Activated naive CD8-positive, alpha-beta T cell treated with anti-CD3 and anti-CD28 coated beads for 36 hours (primary cell): ENCODE measurements at regions not wholly inside any gene's neighbourhood (a gene's known extent, or its start where the extent isn't known, plus 50 kb on each side); places are given as distances from the start of the nearest gene placed in this dataset.

Experiments
- DNase-seq: peaks from one replicate; pipeline ENCODE4 v3.0.0; 2021
- H3K27ac Mint-ChIP-seq: one replicate; pipeline ENCODE4 v1.8.0; 2022; ENCODE audit warnings: mild to moderate bottlenecking, moderate library complexity, mixed read lengths
- H3K27me3 Mint-ChIP-seq: one replicate; pipeline ENCODE4 v1.8.0; 2022; ENCODE audit warnings: mild to moderate bottlenecking, mixed read lengths
- H3K36me3 Mint-ChIP-seq: one replicate; pipeline ENCODE4 v1.8.0; 2021; ENCODE audit warnings: mild to moderate bottlenecking, mixed read lengths
- H3K4me1 Mint-ChIP-seq: one replicate; pipeline ENCODE4 v1.8.0; 2021; ENCODE audit warnings: mixed read lengths
- H3K4me3 Mint-ChIP-seq: one replicate; pipeline ENCODE4 v1.8.0; 2022; ENCODE audit warnings: mild to moderate bottlenecking, moderate library complexity, mixed read lengths
- H3K9me3 Mint-ChIP-seq: one replicate; pipeline ENCODE4 v1.8.0; 2022; ENCODE audit warnings: mixed read lengths

- no peak overlapping the region for H3K4me3 Mint-ChIP-seq
- H3K4me1 Mint-ChIP-seq: peaks cover 40% of the 10 kb centered on the region
- no peaks in the 10 kb centered on the region for H3K27me3 Mint-ChIP-seq
- no peak overlapping the region for H3K27ac Mint-ChIP-seq
- H3K9me3 Mint-ChIP-seq: peaks cover 5% of the 10 kb centered on the region
- no peak for DNase-seq
- peaks cover 17% of the 10 kb centered on the region for H3K36me3 Mint-ChIP-seq
Observed at GRCh38 chr2:181189951-181190350, 209.5 kb downstream of the UBE2E3 start.

- no peak for DNase-seq
- H3K36me3 Mint-ChIP-seq: peaks cover 12% of the 10 kb centered on the region
- H3K27ac Mint-ChIP-seq: no peak overlapping the region
- peaks cover 5% of the 10 kb centered on the region for H3K9me3 Mint-ChIP-seq
- no peaks in the 10 kb centered on the region for H3K27me3 Mint-ChIP-seq
- peaks cover 35% of the 10 kb centered on the region for H3K4me1 Mint-ChIP-seq
- H3K4me3 Mint-ChIP-seq: no peak overlapping the region
Observed at GRCh38 chr2:181190711-181191110, 210.3 kb downstream of the UBE2E3 start.

DNA sequence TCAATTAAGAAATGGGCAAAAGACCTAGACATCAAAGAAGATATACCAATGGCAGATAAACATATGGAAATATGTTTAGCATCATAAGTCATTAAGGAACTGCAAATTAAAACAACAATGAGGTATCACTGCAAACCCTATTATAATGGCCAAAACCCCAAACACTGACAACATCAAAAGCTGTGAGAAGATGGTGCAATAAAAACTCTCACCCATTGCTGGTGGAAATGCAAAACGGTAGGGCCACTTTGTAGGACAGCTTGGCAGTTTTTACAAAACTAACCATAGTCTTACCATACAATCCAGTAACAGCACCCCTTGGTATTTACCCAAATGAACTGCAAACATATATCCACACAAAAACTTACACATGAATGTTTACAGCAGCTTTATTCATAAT, 213.1 kb downstream of the UBE2E3 start:
- peaks cover 52% of the 10 kb centered on the region for H3K4me1 Mint-ChIP-seq
- peaks cover 12% of the 10 kb centered on the region for H3K9me3 Mint-ChIP-seq
- no peak overlapping the region for H3K27ac Mint-ChIP-seq

DNA sequence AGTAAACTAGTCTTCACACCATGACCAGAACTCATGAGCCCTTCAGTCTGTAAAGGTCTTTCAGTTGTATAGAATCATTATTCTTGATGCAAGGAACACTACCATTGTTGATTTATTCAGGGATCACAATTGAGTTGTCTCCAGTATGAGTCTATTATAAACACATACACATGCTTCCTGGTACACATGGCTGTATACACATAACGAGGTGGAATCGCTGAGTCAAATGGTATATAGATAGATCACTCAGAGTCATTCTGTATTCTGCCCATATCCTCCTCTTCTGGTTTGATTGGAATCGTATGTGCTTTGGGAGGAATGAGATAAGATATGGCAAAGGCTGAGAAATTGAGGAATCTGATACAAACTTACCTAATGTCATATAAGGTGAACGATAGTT, 216.0 kb downstream of the UBE2E3 start:
- Mint-ChIP-seq H3K27me3 (no peaks in the 10 kb centered on the region), H3K4me1 (peaks cover 44% of the 10 kb centered on the region), H3K9me3 (peaks cover 16% of the 10 kb centered on the region), H3K27ac (peak overlapping the region; percentile 7), H3K36me3 (peaks cover 34% of the 10 kb centered on the region), H3K4me3 (no peak overlapping the region)
- DNase-seq: no peak

More for the DNA sequence above, 213.1 kb downstream of the UBE2E3 start:
- no peaks in the 10 kb centered on the region for H3K27me3 Mint-ChIP-seq
- no peak for DNase-seq
- H3K4me3 Mint-ChIP-seq: no peak overlapping the region
- peaks cover 19% of the 10 kb centered on the region for H3K36me3 Mint-ChIP-seq

DNA sequence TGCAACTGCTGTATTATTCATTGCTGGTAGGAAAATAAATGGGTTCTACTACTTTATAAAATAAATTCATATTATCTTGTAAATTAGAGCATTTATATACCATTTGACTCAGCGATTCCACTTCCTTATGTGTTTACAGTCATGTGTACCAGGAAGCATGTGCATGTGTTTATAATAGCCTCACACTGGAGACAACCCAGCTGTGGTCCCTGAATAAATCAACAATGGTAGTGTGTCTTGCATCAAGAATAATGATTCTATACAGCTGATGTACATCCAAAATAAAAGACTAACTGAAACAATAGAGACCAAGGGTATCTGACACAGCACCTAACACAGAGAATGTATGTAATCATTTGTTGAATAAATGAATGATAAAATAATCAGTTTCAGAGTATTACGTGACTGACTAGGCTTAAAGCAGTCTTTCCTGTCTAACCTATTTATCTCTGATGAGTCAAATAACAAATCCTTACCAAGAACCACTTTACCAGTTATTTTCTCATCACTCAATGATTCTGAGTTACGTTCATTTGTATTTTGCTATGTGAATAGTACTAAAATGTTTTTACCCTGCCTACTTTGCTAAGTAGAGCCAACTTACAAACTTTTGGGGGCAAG, 216.8 kb downstream of the UBE2E3 start:
- H3K4me3 Mint-ChIP-seq: peak overlapping the region; percentile 16

DNA sequence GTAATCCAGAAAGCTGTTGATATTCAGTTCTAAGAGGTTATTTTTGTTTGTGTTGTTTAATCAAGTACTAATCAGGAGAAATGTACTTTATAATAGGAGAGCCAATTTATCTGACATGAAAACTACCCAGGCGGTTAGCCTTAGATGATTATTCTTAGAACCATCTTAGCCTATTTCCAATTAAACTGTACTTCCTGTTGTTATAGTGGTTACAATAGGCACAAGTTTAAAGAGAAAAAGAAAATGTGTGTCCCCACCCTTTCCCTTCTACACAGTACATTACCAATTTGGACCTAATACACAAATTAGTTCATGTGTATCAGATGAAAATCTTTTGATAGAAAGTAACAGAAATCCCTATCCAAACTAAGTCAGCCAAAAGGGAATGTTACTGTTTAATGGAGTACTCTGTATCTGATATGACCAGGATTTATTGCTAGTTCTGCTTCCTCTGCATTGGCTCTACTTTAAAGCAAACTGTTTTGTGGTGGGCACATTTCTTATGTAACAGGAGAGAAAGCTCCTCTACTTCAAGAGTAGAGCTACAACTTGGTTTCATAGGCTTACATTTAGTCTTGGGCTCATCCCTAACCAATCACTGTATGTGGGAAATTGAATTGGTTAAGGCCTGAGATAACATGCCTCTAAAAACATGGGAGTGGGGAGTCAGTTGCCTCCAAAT, 217.9 kb downstream of the UBE2E3 start:
- Mint-ChIP-seq H3K27me3 (no peaks in the 10 kb centered on the region), H3K36me3 (peaks cover 43% of the 10 kb centered on the region), H3K9me3 (peaks cover 14% of the 10 kb centered on the region), H3K4me1 (peaks cover 42% of the 10 kb centered on the region), H3K4me3 (no peak overlapping the region), H3K27ac (peak overlapping the region; percentile 77)
- no peak for DNase-seq

More for the DNA sequence above, 216.8 kb downstream of the UBE2E3 start:
- Mint-ChIP-seq H3K27me3 (no peaks in the 10 kb centered on the region), H3K36me3 (peaks cover 41% of the 10 kb centered on the region), H3K27ac (peak overlapping the region; percentile 77), H3K4me1 (peaks cover 44% of the 10 kb centered on the region), H3K9me3 (peaks cover 16% of the 10 kb centered on the region)
- DNase-seq: no peak

GRCh38 chr2:181203412-181203811, 223.0 kb downstream of the UBE2E3 start:
- Mint-ChIP-seq H3K4me3 (no peak overlapping the region), H3K36me3 (peaks cover 69% of the 10 kb centered on the region), H3K27me3 (no peaks in the 10 kb centered on the region), H3K9me3 (peaks cover 36% of the 10 kb centered on the region), H3K4me1 (peaks cover 18% of the 10 kb centered on the region), H3K27ac (no peak overlapping the region)
- DNase-seq: no peak

DNA sequence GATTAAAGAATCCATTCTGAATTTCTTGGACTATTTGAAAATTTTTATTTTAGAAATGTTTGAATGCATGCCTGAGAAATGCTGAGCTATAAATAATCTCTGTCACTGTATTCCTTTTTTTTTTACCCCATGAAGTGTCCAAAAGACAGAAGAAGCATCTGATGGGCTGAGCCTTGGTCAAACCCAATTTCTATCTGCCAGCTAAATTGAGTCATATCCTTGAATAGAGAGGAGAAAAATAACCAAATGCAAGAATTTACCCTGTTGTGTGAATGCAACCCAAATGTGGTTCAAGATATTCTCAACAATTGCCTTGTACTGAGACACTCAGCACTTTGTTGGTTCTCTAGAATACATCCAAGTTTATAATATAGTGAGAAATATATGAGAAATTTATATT, 223.5 kb downstream of the UBE2E3 start:
- no peak for DNase-seq
- no peak overlapping the region for H3K4me3 Mint-ChIP-seq
- peaks cover 71% of the 10 kb centered on the region for H3K36me3 Mint-ChIP-seq
- H3K27ac Mint-ChIP-seq: peak overlapping the region; percentile 19
- H3K27me3 Mint-ChIP-seq: no peaks in the 10 kb centered on the region
- H3K4me1 Mint-ChIP-seq: peaks cover 13% of the 10 kb centered on the region
- H3K9me3 Mint-ChIP-seq: peaks cover 39% of the 10 kb centered on the region

- Mint-ChIP-seq H3K4me3 (no peak overlapping the region), H3K27me3 (no peaks in the 10 kb centered on the region), H3K9me3 (peaks cover 24% of the 10 kb centered on the region), H3K36me3 (peaks cover 22% of the 10 kb centered on the region), H3K27ac (no peak overlapping the region), H3K4me1 (peaks cover 15% of the 10 kb centered on the region)
- DNase-seq: no peak
Observed at GRCh38 chr2:181218401-181218821, 238.0 kb downstream of the UBE2E3 start.

DNA sequence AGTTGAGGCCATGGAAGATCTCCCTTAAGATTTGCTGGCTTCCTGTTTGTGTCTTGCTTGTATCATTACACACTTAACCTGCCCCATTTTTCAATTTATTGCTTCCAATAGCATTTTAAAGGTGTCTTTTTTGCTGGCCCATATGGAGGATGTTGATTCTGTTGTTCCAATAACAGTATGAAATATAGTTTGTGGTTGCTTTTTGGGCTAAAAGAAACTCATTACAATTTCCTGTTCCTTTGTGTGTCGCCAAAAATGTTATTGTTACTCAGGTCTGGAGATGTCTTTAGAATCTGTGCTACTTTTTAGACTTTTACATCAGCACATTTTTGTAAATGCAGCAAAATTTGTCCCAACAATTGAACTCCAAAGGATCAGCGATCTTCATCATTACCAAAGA, 234.0 kb upstream of the ITGA4 start:
- Mint-ChIP-seq H3K4me1 (peaks cover 26% of the 10 kb centered on the region), H3K27ac (peak overlapping the region; percentile 79), H3K4me3 (peak overlapping the region; percentile 50), H3K27me3 (no peaks in the 10 kb centered on the region), H3K9me3 (peaks cover 19% of the 10 kb centered on the region), H3K36me3 (peaks cover 44% of the 10 kb centered on the region)
- DNase-seq: no peak

DNA sequence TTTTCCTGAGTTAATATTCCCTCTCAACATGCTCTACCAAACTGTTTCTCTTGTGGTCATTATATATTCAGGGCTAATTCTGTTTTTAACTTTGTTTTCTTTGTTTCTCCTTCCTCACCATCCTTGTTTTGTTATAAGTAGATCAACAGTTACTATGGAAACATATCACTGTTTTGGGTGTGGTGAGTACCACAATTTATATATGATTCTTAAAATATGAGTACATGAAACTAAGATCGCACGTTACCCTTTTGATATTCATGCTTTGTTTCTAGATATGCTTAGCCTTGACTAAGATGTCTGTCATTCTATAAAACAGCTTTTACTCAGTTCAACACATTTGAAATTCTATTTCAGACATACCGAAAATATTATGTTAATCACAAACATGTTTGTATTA, 232.3 kb upstream of the ITGA4 start:
- Mint-ChIP-seq H3K4me1 (peaks cover 26% of the 10 kb centered on the region), H3K27ac (peak overlapping the region; percentile 79), H3K9me3 (peaks cover 19% of the 10 kb centered on the region), H3K36me3 (peaks cover 44% of the 10 kb centered on the region), H3K4me3 (peak overlapping the region; percentile 57), H3K27me3 (no peaks in the 10 kb centered on the region)
- no peak for DNase-seq

GRCh38 chr2:181228661-181229060, 228.5 kb upstream of the ITGA4 start:
- peaks cover 32% of the 10 kb centered on the region for H3K36me3 Mint-ChIP-seq
- DNase-seq: no peak
- no peaks in the 10 kb centered on the region for H3K27me3 Mint-ChIP-seq
- no peak overlapping the region for H3K27ac Mint-ChIP-seq
- peaks cover 4% of the 10 kb centered on the region for H3K9me3 Mint-ChIP-seq
- peaks cover 26% of the 10 kb centered on the region for H3K4me1 Mint-ChIP-seq
- no peak overlapping the region for H3K4me3 Mint-ChIP-seq

DNA sequence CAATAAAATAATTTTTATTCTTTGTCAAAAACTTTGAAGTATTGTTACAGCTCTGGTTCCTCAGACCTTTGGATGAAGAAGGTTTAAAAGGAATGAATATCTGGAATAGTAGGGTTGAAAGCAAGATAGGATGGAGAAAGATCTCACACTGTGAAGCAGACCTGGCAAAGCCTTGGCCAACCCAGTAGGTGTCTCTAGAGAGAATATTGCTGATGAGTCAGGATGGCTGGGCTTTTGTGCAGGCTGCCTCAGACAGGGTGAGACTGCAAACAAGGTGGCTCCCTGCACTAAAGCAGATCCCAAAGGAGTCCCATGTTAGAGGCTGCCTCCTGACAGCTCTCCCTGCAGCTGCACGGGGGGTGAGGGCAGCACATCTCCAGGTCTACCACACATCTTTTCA, 226.0 kb upstream of the ITGA4 start:
- peaks cover 25% of the 10 kb centered on the region for H3K4me1 Mint-ChIP-seq
- DNase-seq: no peak
- H3K36me3 Mint-ChIP-seq: peaks cover 30% of the 10 kb centered on the region
- no peaks in the 10 kb centered on the region for H3K27me3 Mint-ChIP-seq
- no peak overlapping the region for H3K27ac Mint-ChIP-seq
- no peak overlapping the region for H3K4me3 Mint-ChIP-seq
- H3K9me3 Mint-ChIP-seq: peaks cover 4% of the 10 kb centered on the region

- H3K36me3 Mint-ChIP-seq: peaks cover 25% of the 10 kb centered on the region
- H3K4me3 Mint-ChIP-seq: no peak overlapping the region
- H3K27ac Mint-ChIP-seq: no peak overlapping the region
- H3K9me3 Mint-ChIP-seq: peaks cover 2% of the 10 kb centered on the region
- no peak for DNase-seq
- H3K27me3 Mint-ChIP-seq: no peaks in the 10 kb centered on the region
- H3K4me1 Mint-ChIP-seq: peaks cover 28% of the 10 kb centered on the region
Observed at GRCh38 chr2:181231886-181232621, 225.1 kb upstream of the ITGA4 start.

GRCh38 chr2:181234487-181234891, 222.7 kb upstream of the ITGA4 start:
- peaks cover 4% of the 10 kb centered on the region for H3K9me3 Mint-ChIP-seq

More at GRCh38 chr2:181234487-181234891, 222.7 kb upstream of the ITGA4 start:
- Mint-ChIP-seq H3K4me3 (no peak overlapping the region), H3K36me3 (peaks cover 21% of the 10 kb centered on the region), H3K4me1 (peaks cover 39% of the 10 kb centered on the region), H3K27me3 (no peaks in the 10 kb centered on the region), H3K27ac (no peak overlapping the region)
- DNase-seq: no peak
